Tibial artery (tissue), 4 donors: ENCODE measurements at regions not wholly inside any gene's neighbourhood (a gene's known extent, or its start where the extent isn't known, plus 50 kb on each side); places are given as distances from the start of the nearest gene placed in this dataset.
"Not testable (repeated sequence)": the region's sequence is repeated elsewhere in the genome, so short reads cannot be mapped to it uniquely, and the experiment has no call there.

Experiments
- DNase-seq, 2 donors: peaks; one replicate each; pipeline ENCODE4 v3.0.0-alpha.2; 2019
- H3K27ac ChIP-seq, 2 donors: fragments of 200-600 bp; sonication (generic) in 1 of 2; 1 replicate in 1 of 2; 2 replicates in 1 of 2; pipeline ENCODE4 v1.5.1; 2018 to 2019; ENCODE audit warnings: mild to moderate bottlenecking in 1 of 2
- H3K27me3 ChIP-seq, 2 donors: fragments of 200-600 bp; sonication (generic) in 1 of 2; one replicate each; pipeline versions ENCODE4 v1.5.1 to v1.6.0; 2016 to 2019
- H3K36me3 ChIP-seq, 3 donors: fragments of 200-600 bp; sonication (generic) in 2 of 3; one replicate each; pipeline ENCODE4 v1.5.1; 2016 to 2019; ENCODE audit warnings: mild to moderate bottlenecking in 2 of 3
- H3K4me1 ChIP-seq, 4 donors: fragments of 200-600 bp; sonication (generic) in 2 of 4; 1 replicate in 3 of 4; 2 replicates in 1 of 4; pipeline ENCODE4 v1.5.1; 2016 to 2019
- H3K4me3 ChIP-seq, 2 donors: fragments of 200-600 bp; sonication (generic) in 1 of 2; 1 replicate in 1 of 2; 2 replicates in 1 of 2; pipeline ENCODE4 v1.5.1; 2018 to 2019; ENCODE audit warnings: mild to moderate bottlenecking in 2 of 2
- H3K9me3 ChIP-seq, 3 donors: fragments of 200-600 bp; sonication (generic) in 1 of 3; one replicate each; pipeline ENCODE4 v1.5.1; 2016 to 2019
- intact Hi-C: fragments of 100-400 bp; cut with DNase I; formaldehyde crosslinking; loops from one replicate; pipeline ENCODE4 v1.15.0; 2023; ENCODE audit warnings: low total_unique reads
- TF ChIP-seq, protein P1 (sequence below), 2 experiments: fragments of 200-600 bp in 1 of 2; fragments of 450-650 bp in 1 of 2; IDR thresholded peaks; one replicate each; pipeline ENCODE4 v1.5.1; 2017 to 2019; ENCODE audit warnings: antibody characterized with exemption in 2 of 2, mild to moderate bottlenecking in 1 of 2, moderate library complexity in 1 of 2

DNA sequence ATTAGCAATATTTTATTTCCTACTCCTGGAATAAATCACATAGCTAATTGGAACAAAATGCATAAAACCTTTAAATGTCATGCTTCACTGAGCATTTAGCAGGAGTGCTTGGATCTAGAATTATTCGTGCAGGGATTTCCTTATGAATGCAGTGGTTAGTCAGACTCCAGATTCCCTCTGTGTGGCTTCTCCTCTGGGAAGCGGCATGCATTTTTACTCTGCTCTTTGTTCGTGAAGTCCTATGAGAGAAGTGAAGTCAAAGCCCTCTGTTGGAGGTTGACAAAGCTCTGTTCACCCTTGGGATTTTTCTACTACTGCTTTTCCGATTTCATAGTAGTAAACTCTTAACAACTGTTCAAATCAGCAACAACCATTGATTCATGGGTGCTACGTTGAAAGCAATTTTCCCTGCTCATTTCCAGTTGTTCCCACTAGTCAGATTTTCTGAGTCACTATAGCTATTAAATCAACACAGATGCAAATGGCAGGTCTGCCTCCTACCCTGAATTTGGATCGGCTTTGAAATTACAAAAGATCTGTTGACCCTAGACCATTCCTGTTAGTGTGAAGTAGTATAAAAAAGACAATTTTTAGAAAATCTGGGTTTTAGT, 461.7 kb downstream of the STK39 start:
- Histone ChIP-seq H3K36me3 (no peaks in the 10 kb centered on the region), H3K4me3 (no peak overlapping the region), H3K27me3 (no peaks in the 10 kb centered on the region), H3K4me1 (peaks cover 0 to 4% (median 0%) of the 10 kb centered on the region in 4 donors), H3K27ac (no peak overlapping the region), H3K9me3 (no peaks in the 10 kb centered on the region)
- TF ChIP-seq, protein P1, sequence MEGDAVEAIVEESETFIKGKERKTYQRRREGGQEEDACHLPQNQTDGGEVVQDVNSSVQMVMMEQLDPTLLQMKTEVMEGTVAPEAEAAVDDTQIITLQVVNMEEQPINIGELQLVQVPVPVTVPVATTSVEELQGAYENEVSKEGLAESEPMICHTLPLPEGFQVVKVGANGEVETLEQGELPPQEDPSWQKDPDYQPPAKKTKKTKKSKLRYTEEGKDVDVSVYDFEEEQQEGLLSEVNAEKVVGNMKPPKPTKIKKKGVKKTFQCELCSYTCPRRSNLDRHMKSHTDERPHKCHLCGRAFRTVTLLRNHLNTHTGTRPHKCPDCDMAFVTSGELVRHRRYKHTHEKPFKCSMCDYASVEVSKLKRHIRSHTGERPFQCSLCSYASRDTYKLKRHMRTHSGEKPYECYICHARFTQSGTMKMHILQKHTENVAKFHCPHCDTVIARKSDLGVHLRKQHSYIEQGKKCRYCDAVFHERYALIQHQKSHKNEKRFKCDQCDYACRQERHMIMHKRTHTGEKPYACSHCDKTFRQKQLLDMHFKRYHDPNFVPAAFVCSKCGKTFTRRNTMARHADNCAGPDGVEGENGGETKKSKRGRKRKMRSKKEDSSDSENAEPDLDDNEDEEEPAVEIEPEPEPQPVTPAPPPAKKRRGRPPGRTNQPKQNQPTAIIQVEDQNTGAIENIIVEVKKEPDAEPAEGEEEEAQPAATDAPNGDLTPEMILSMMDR (IDR thresholded peaks at IDR 0.05): no peak
- DNase-seq: no peak
- intact Hi-C loops: no loop called here

DNA sequence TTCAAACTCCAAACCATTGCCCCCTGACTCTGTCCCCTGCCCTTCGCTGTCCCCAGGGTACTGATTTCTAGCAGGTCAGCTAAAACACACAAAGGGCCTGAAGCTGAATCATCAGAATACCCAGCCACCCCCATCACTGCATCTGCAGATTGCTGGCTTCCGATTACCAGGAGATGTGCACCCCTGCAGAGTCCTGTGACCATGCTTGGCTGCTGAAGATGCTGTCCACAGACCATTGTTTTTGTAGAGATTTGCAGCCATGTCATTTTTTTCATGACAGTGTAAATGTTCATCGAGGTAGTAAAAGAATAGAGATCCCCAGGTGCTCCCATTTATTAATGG, 463.3 kb downstream of the STK39 start:
- Histone ChIP-seq H3K4me3 (no peak overlapping the region), H3K27me3 (no peaks in the 10 kb centered on the region), H3K9me3 (no peaks in the 10 kb centered on the region), H3K4me1 (peaks cover 0 to 4% (median 0%) of the 10 kb centered on the region in 4 donors), H3K36me3 (no peaks in the 10 kb centered on the region), H3K27ac (no peak overlapping the region)
- intact Hi-C loops: no loop called here
- TF ChIP-seq, protein P1 (IDR thresholded peaks at IDR 0.05): no peak
- no peak for DNase-seq

DNA sequence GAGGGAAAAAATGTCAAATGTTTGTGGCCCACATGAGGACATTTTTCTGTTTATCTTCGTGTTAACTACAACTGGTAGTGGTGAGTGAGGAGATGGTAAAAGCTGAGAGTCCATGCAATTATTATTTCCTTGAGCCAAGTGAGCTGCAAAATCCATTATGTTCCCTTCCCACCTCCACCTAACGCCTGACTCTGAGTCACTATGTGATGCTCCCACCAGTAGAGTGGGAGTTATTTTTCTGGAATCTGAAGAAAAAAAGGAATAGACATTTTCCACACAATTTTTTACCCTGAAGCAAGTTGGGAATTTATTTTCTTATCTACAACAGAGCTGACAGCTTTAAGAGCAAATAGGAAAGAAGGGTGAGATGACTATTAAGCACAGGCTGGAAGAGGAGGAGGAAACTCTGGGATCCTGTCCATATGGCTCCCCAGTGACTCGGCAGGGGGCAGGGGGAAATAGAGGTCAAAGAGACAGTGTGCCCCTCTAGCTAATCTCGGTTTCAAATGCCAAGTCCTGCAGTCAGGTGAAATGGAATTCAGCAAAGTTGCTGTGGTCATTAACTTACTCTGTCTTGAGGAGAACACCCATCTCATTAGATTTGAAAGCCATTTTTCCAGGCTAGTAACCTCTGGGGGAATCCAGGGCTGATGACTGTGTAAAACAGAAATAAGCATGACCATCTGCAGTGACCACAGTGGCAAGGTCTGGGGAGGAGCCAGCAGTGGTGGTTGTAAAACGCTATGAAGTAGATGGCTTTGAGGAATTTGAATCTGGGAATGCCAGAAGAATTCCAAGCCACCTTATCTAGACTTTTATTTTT, 463.9 kb downstream of the STK39 start:
- intact Hi-C loops: no loop called here
- Histone ChIP-seq H3K27ac (no peak overlapping the region), H3K27me3 (no peaks in the 10 kb centered on the region), H3K36me3 (no peaks in the 10 kb centered on the region), H3K4me1 (peaks cover 0 to 4% (median 0%) of the 10 kb centered on the region in 4 donors), H3K9me3 (no peaks in the 10 kb centered on the region), H3K4me3 (no peak overlapping the region)
- DNase-seq: no peak
- TF ChIP-seq, protein P1 (IDR thresholded peaks at IDR 0.05): no peak

DNA sequence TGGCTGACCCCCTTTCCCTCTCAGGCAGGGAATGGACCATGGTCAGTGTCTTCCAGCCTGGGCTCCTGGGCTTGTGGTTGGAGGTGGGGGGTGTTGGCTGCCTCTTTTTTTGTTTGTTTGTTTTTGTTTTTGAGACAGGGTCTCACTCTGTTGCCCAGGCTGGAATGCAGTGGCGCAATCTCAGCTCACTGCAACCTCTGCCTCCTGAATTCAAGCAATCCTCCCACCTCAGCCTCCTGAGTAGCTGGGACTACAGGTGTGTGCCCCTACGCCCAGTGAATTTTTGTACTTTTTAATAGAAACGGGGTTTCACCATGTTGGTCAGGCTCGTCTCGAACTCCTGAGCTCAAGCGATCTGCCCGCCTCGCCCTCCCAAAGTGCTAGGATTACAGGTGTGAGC, 465.8 kb downstream of the STK39 start:
- H3K36me3 ChIP-seq, DNase-seq, H3K4me1 ChIP-seq, H3K9me3 ChIP-seq, H3K4me3 ChIP-seq, intact Hi-C loops, H3K27me3 ChIP-seq, H3K27ac ChIP-seq: not testable (repeated sequence)

DNA sequence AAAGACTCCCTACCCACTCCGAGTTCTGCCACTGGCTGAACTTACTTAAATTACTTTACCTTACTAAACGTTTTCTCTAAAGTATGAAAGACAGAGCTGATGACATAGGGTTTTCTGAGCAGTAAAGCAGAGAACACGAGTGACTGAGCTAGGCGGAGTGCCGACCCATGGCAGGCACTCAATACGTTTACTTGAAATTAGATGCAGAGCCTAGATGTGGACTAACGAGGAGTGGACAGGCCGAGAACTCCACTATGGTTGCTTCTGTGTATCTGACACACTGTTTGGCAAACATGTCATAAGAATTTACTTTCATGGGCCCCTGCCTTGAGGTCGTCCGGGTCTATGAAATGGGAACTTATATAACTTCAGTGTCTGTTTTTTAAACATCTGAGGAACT, 471.0 kb downstream of the STK39 start:
- TF ChIP-seq, protein P1 (IDR thresholded peaks at IDR 0.05): no peak
- Histone ChIP-seq H3K36me3 (no peaks in the 10 kb centered on the region), H3K4me1 (no peaks in the 10 kb centered on the region), H3K4me3 (no peak overlapping the region), H3K9me3 (no peaks in the 10 kb centered on the region), H3K27me3 (no peaks in the 10 kb centered on the region), H3K27ac (no peak overlapping the region)
- DNase-seq: no peak
- intact Hi-C loops: no loop called here

DNA sequence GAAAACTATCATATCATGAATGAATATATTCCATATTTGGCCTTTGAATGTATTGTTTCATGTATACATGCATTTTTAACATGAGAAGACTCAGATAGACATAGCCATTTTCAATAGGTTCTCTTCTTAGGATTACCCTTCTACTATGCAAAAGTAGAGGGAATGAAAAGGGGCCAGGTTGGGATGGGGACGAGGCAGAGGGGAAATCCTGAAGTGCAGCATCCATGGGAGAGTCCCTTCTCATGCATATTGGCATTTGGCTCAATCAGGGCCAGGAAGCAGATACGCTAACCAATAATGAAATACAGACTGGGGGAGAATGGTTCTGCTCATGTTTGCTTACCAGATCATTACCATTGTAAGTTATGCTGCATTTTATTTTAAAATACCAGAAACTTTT, 475.8 kb downstream of the STK39 start:
- Histone ChIP-seq H3K9me3 (no peaks in the 10 kb centered on the region), H3K36me3 (no peaks in the 10 kb centered on the region), H3K27ac (no peak overlapping the region), H3K27me3 (no peaks in the 10 kb centered on the region), H3K4me3 (no peak overlapping the region), H3K4me1 (no peaks in the 10 kb centered on the region)
- intact Hi-C loops: no loop called here
- no peak for DNase-seq
- TF ChIP-seq, protein P1 (IDR thresholded peaks at IDR 0.05): no peak
